WTC11 (cell line): ENCODE measurements at regions not wholly inside any gene's neighbourhood (a gene's known extent, or its start where the extent isn't known, plus 50 kb on each side); places are given as distances from the start of the nearest gene placed in this dataset.

Experiments used
- ATAC-seq: fragments of 200-7000 bp; cut with Tn5 transposase; 2 replicates; pipeline ENCODE4 v1.10.0; 2021; ENCODE audit warnings: mild to moderate bottlenecking, moderate library complexity
- CTCF ChIA-PET: fragments of 300-600 bp; sonication (Branson Sonifier 250); formaldehyde crosslinking; loops from one replicate; lab custom pipeline; 2021; ENCODE audit warnings: antibody characterized with exemption; lab: Charles Lee
- POLR2A ChIA-PET: fragments of 350-600 bp; sonication (Branson Sonifier 250); formaldehyde crosslinking; loops from one replicate; lab custom pipeline; 2021; ENCODE audit warnings: antibody characterized with exemption; lab: Charles Lee
- DNase-seq: peaks from one replicate; pipeline ENCODE4 v3.0.0; 2021; ENCODE audit warnings: low spot score
- H3K27ac Mint-ChIP-seq: 2 replicates; pipeline ENCODE4 v1.8.0; 2021; ENCODE audit warnings: mixed read lengths
- H3K27me3 Mint-ChIP-seq: 2 replicates; pipeline ENCODE4 v1.8.0; 2021; ENCODE audit warnings: low read depth, mild to moderate bottlenecking, moderate library complexity, mixed read lengths
- H3K36me3 Mint-ChIP-seq: 2 replicates; pipeline ENCODE4 v1.8.0; 2021; ENCODE audit warnings: mixed read lengths
- H3K4me1 Mint-ChIP-seq: 2 replicates; pipeline ENCODE4 v1.8.0; 2022; ENCODE audit warnings: mixed read lengths
- H3K4me3 Mint-ChIP-seq: 2 replicates; pipeline ENCODE4 v1.8.0; 2021; ENCODE audit warnings: mild to moderate bottlenecking, moderate library complexity, mixed read lengths
- H3K9me3 Mint-ChIP-seq: 2 replicates; pipeline ENCODE4 v1.8.0; 2021; ENCODE audit warnings: mixed read lengths
- ARID4B ChIP-seq: sonication (generic); formaldehyde crosslinking; IDR thresholded peaks from 2 replicates; pipeline ENCODE4 v1.8.0; 2023; ENCODE audit warnings: missing genetic modification reagents, mild to moderate bottlenecking, borderline replicate concordance
- ATF1 ChIP-seq: sonication (generic); formaldehyde crosslinking; IDR thresholded peaks from 2 replicates; pipeline ENCODE4 v1.8.1; 2023; ENCODE audit warnings: mild to moderate bottlenecking, moderate library complexity, missing genetic modification reagents
- ATF2 ChIP-seq: sonication (generic); formaldehyde crosslinking; IDR thresholded peaks from 2 replicates; pipeline ENCODE4 v1.8.1; 2022; ENCODE audit warnings: low read depth, missing genetic modification reagents, borderline replicate concordance
- ATF6 ChIP-seq: sonication (generic); formaldehyde crosslinking; IDR thresholded peaks from 2 replicates; pipeline ENCODE4 v1.8.1; 2023; ENCODE audit warnings: mild to moderate bottlenecking, missing genetic modification reagents
- CBFB ChIP-seq: sonication (generic); formaldehyde crosslinking; IDR thresholded peaks from 2 replicates; pipeline ENCODE4 v1.8.1; 2022; ENCODE audit warnings: mild to moderate bottlenecking, low read depth, missing genetic modification reagents
- CREB1 ChIP-seq: sonication (generic); formaldehyde crosslinking; IDR thresholded peaks from 2 replicates; pipeline ENCODE4 v1.8.0; 2023; ENCODE audit warnings: mild to moderate bottlenecking, missing genetic modification reagents
- CREM ChIP-seq: sonication (generic); formaldehyde crosslinking; IDR thresholded peaks from 2 replicates; pipeline ENCODE4 v1.8.1; 2022; ENCODE audit warnings: mild to moderate bottlenecking, missing genetic modification reagents, moderate library complexity
- FOXK1 ChIP-seq: sonication (generic); formaldehyde crosslinking; IDR thresholded peaks from 2 replicates; pipeline ENCODE4 v1.8.0; 2022; ENCODE audit warnings: mild to moderate bottlenecking, moderate library complexity, missing genetic modification reagents
- IRF2 ChIP-seq: sonication (generic); formaldehyde crosslinking; IDR thresholded peaks from 2 replicates; pipeline ENCODE4 v1.8.0; 2022; ENCODE audit warnings: low read depth, missing genetic modification reagents, borderline replicate concordance
- MAX ChIP-seq: sonication (generic); formaldehyde crosslinking; IDR thresholded peaks from 2 replicates; pipeline ENCODE4 v1.8.0; 2022; ENCODE audit warnings: mild to moderate bottlenecking, missing genetic modification reagents
- MYBL2 ChIP-seq: sonication (generic); formaldehyde crosslinking; IDR thresholded peaks from 2 replicates; pipeline ENCODE4 v1.8.1; 2023; ENCODE audit warnings: mild to moderate bottlenecking, moderate library complexity, missing genetic modification reagents
- SMAD3 ChIP-seq: sonication (generic); formaldehyde crosslinking; IDR thresholded peaks from 2 replicates; pipeline ENCODE4 v1.8.0; 2022; ENCODE audit warnings: missing genetic modification reagents, mild to moderate bottlenecking, borderline replicate concordance
- TCF7 ChIP-seq: sonication (generic); formaldehyde crosslinking; IDR thresholded peaks from 2 replicates; pipeline ENCODE4 v1.8.0; 2022; ENCODE audit warnings: mild to moderate bottlenecking, low read depth, missing genetic modification reagents, moderate library complexity
- ZBTB43 ChIP-seq: sonication (generic); formaldehyde crosslinking; IDR thresholded peaks from 2 replicates; pipeline ENCODE4 v1.8.1; 2023; ENCODE audit warnings: mild to moderate bottlenecking, missing genetic modification reagents
- ZNF121 ChIP-seq: sonication (generic); formaldehyde crosslinking; IDR thresholded peaks from 2 replicates; pipeline ENCODE4 v1.8.0; 2023; ENCODE audit warnings: missing genetic modification reagents
- ZNF232 ChIP-seq: sonication (generic); formaldehyde crosslinking; IDR thresholded peaks from 2 replicates; pipeline ENCODE4 v1.8.0; 2022; ENCODE audit warnings: mild to moderate bottlenecking, missing genetic modification reagents
- ZNF263 ChIP-seq: sonication (generic); formaldehyde crosslinking; IDR thresholded peaks from 2 replicates; pipeline ENCODE4 v1.8.1; 2022; ENCODE audit warnings: low read depth, mild to moderate bottlenecking, moderate library complexity, missing genetic modification reagents
- ZNF281 ChIP-seq: sonication (generic); formaldehyde crosslinking; IDR thresholded peaks from 2 replicates; pipeline ENCODE4 v1.8.0; 2023; ENCODE audit warnings: mild to moderate bottlenecking, missing genetic modification reagents

GRCh38 chr1:208524925-208525324 is 280.7 kb upstream of the PLXNA2 start:
- CTCF ChIA-PET: interaction anchor here (1.4 kb wide), 1 partner anchor 48 kb away, joined by 3 read pairs; no protein-coding TSS in a partner anchor
- ATAC-seq: no peak
- Mint-ChIP-seq H3K27ac (no peak overlapping the region), H3K36me3 (no peaks in the 10 kb centered on the region), H3K4me1 (peaks cover 11% of the 10 kb centered on the region), H3K9me3 (no peaks in the 10 kb centered on the region), H3K27me3 (no peaks in the 10 kb centered on the region), H3K4me3 (no peak overlapping the region)
- no peak for DNase-seq
- no peak for TF ChIP-seq ZBTB43 (CRISPR knock-in tag)
- TF ChIP-seq IRF2: no peak
- TF ChIP-seq ZNF263 (CRISPR knock-in tag): no peak
- TF ChIP-seq SMAD3 (CRISPR knock-in tag): no peak
- TF ChIP-seq ZNF281 (CRISPR knock-in tag): no peak
- no peak for TF ChIP-seq MAX (CRISPR knock-in tag)
- TF ChIP-seq CREM (CRISPR knock-in tag): no peak
- no peak for TF ChIP-seq CREB1
- TF ChIP-seq ATF6 (CRISPR knock-in tag): no peak
- no peak for TF ChIP-seq ZNF232 (CRISPR knock-in tag)
- no peak for TF ChIP-seq MYBL2 (CRISPR knock-in tag)
- TF ChIP-seq ATF1 (CRISPR knock-in tag): no peak
- TF ChIP-seq ATF2 (CRISPR knock-in tag): no peak
- no peak for TF ChIP-seq TCF7 (CRISPR knock-in tag)
- no peak for TF ChIP-seq CBFB (CRISPR knock-in tag)
- TF ChIP-seq FOXK1 (CRISPR knock-in tag): no peak
- no peak for TF ChIP-seq ARID4B
- no peak for TF ChIP-seq ZNF121 (CRISPR knock-in tag)
- POLR2A ChIA-PET: no interaction called here
